ENCODE measurements at regions not wholly inside any gene's neighbourhood (a gene's known extent, or its start where the extent isn't known, plus 50 kb on each side); places are given as distances from the start of the nearest gene placed in this dataset.
"Not testable (repeated sequence)": the region's sequence is repeated elsewhere in the genome, so short reads cannot be mapped to it uniquely, and the experiment has no call there.

DNA sequence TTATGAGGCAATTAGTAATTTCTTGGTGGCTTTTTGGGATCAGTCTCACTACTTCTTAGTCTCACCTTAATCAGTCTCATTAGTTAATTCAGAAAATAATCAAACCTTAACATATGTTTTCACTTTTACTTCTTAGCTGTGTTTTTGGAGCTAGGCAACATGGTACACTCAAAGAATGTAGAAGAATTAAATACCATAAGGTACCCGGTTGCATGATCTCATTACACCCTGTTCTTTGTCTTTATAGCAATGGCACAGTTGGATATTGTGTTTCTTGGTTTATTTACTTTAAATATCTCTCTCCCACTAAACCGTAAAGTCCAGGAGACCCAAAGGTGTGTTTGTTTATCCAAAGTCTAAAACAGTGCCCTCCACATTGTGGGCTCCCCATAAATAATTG lies 132.3 kb downstream of the TNFSF18 start:
- no peak for DNase-seq (ENCODE audit: low read depth)

DNA sequence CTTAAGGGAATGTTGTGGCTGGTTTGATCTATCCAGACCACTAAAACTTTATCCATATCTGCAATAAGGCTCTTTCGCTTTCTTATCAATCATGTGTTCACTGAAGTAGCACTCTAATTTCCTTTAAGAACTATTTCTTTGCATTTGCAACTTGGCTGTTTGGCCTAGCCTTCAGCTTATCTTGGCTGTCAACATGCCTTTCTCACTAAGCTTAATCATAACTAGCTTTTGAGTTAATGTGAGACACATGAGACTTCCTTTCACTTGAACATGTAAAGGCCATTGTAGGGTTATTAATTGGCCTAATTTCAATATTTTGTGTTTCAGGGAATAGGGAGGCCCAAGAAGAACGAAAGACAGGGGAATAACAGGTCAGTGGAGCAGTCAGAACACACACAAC lies 124.7 kb downstream of the TNFSF18 start:
- no peak for DNase-seq (ENCODE audit: low read depth)

DNA sequence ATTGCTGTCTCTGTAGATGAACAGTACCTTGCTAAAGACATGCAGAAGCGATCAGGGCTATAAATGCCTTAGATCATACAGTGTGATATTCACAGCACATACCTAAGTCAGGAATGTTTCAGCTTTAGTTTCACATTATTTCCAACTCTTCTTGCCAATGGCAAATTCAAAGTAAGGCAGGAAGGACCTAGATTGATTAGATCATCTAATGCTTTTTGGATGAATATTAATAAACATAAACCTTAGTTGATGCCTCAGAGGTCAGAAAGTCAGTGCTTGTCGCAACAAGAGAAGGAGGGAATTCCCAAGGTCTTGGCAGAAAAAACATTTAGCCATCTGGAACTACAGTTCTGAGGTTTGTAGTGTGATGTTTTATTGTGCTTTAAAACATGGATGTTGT lies 122.3 kb downstream of the TNFSF18 start:
- DNase-seq (ENCODE audit: low read depth) = peak; percentile 67

DNA sequence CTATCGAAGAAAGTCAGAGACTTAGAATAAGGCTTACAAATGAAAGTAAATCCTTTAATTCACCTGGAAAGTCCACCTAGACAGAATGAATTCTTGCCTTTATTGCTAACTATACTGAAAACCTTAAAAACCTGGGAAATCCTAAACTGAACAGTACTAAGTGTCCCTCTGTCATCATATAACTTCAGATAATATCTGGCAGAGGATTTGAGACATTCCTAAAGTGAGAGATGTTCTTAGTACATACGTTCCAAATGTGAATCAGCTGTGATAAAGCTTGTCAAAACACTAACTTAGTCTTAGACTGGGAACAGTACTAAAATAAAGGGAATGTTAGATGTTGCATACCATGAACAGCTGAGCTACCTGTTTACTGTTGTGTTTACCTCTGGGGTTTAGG lies 121.7 kb downstream of the TNFSF18 start:
- DNase-seq (ENCODE audit: low read depth) = no peak

DNA sequence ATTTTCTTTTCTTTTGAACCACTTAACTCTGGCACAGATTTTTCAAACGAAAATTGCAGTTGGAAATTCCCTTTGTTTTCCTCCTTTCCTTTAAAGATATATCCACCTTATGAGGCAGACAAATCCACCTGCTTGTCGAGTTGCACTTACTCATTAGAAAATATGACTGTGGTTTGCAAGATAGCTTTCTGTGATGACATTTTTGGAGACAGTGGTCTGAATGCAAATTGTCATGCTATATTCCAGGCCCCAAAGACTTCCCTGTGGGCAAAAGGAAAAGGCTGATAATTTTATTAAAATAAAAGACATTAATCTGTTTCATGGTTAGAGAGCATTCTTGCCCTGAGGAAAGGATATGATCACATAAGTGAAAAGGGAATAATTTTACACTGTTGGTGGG lies 120.6 kb downstream of the TNFSF18 start:
- no peak for DNase-seq (ENCODE audit: low read depth)

DNA sequence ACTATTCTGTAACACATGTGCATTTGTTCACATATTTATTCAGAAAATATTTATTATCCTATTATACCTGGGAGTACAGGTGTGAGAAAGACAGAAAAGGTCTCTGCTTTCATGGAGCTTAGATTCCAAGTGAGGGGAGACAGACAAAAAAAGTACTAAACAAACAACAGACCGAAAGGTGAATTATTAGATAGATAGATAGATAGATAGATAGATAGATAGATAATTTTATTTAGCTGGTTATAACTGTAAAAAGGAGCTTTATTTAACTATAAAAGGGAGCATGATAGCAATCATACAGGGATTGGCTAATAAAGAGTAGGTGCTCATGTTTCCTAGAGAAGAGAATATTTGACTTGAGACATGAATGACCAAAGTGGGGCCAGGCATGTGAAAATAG lies 119.4 kb downstream of the TNFSF18 start:
- no peak for DNase-seq (ENCODE audit: low read depth)

DNA sequence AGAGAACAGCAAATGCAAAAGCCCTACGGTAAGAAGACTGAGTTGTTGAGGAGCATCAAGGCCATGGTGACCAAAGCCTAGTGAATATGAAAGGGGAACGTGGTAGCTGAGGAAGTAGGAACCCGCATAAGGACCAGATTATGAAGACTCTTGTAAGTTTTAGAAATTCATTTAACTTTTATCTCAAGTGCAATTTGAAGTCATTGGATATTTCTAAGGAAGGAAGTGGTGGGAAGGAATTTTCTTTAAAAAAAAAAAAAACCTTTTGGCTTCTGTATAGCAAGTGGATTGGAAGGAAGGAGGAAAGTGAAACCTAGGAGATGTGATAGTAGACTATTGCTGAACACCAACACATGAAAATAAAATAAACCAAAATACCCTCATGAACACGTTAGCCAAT lies 119.0 kb downstream of the TNFSF18 start:
- no peak for DNase-seq (ENCODE audit: low read depth)

DNA sequence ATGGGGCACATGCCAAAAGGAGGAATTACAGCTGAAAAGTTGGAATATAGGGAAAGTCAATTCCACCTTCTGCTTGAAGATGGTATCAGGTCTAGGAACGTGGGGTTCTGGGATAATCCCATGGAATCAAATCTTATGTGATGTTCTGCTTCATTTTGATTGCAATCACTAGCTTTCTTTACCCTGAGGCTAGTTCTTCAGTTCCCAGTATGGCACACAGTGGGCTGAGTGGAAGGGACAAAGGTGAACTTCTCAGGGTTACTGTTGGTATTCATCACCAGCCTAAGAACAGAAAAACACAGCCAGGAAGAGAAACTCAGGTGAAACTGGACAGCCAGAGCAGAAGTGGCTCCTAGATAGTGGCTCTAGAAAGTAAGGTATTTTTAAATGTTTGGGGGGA lies 117.8 kb downstream of the TNFSF18 start:
- DNase-seq (ENCODE audit: low read depth) = no peak

DNA sequence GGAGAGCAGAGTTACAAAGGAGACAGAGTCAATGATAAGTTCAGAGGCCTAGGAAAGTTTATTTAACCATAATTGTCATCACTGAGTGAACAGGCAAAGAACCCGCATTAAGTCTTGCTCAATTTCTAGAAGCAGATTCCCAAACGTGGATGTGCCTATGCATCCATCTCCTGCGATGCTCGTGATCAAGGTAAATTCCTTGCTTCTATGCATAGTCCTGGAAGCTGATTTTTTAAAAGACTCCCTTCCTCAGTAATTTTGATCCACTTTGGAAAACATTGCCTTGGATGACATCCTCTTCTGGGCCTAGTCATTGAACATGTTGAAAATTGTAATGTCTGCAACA lies 116.4 kb downstream of the TNFSF18 start:
- no peak for DNase-seq (ENCODE audit: low read depth)

DNA sequence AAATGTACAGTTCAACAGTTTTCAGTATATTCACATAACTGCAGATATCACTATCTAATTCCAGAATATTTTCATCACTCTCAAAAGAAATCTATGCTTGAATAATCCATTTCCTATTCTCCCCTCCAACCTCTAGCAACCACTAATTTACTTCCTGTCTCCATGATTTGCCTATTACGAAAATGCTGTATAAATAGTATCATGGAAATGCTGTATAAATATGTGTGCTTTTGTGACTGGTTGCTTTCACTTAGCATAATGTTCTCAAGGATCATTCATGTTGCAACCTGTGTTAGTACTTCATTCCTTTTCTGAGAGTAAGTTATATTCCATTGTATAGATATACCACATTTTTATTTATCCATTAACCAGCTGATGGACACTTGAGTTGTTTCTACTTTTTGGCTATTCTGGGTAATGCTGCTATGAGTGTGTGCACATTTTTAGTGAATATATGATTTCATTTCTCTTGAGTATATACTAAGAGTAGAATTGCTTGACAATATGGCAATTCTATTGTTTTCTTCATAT lies 115.6 kb downstream of the TNFSF18 start:
- peak; percentile 23 for DNase-seq (ENCODE audit: low read depth)

DNA sequence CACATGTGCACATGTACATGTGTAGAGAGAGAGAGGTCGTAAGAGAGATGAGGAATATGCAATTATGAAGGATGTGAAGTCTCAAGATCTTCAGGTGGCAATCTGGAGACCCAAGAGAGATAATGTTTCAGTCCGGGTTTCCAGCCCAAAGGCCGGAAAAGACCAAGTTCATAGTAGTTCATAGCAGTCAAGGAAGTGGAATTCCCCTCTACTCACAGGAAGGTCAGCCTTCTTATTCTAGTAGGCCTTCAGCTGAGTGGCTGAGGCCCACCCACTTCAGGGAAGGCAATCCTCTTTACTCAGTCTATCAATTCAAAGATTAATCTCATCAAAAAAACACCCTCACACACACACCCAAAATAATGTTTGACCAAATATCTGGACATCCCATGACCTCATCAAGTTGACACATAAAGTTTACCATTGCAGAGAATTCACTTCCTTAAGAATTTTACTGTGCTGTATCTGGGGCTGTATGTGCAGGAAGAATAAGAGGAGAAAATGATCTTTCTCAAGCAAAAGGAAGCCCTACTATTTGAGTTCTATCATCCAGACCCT lies 114.6 kb downstream of the TNFSF18 start:
- no peak for DNase-seq (ENCODE audit: low read depth)

DNA sequence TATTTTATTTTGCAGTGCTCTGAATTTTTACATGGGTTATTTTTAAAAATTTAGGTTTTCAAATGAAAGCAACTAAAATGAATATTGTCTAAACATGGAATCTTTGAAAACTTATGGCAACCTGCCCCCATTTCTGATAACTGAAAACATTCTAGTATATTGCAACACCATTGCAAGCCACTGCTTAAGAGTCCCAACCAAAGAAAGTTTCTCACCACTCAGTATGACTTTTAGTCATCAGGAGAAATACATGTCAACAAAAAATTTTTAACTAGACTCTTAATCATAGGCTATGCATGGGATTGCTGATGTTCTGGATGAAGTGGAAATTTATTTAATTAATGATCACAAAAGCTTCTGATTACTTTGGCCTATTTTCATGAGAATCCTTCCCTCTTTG lies 112.1 kb downstream of the TNFSF18 start:
- DNase-seq (ENCODE audit: low read depth) = peak; percentile 48

DNA sequence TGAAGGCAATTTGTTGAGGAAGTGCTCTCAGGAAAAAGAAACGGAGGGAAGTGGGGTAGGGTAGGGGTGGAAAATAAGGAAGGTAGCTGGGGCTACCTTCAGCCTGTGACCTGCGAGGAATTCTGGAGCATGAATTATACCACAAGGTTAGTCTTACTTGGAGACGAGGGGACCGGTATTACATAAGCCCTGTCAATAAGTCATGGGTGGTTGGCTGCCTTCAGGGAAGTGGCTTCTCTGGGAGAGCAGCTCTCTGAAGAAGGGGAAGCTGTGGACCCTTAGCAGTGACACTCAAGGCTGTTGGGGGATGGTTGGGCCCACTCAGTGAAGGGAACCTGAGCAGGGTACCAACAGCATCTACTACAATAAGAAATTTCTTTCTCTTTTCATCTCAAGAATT lies 111.3 kb downstream of the TNFSF18 start:
- no peak for DNase-seq (ENCODE audit: low read depth)

DNA sequence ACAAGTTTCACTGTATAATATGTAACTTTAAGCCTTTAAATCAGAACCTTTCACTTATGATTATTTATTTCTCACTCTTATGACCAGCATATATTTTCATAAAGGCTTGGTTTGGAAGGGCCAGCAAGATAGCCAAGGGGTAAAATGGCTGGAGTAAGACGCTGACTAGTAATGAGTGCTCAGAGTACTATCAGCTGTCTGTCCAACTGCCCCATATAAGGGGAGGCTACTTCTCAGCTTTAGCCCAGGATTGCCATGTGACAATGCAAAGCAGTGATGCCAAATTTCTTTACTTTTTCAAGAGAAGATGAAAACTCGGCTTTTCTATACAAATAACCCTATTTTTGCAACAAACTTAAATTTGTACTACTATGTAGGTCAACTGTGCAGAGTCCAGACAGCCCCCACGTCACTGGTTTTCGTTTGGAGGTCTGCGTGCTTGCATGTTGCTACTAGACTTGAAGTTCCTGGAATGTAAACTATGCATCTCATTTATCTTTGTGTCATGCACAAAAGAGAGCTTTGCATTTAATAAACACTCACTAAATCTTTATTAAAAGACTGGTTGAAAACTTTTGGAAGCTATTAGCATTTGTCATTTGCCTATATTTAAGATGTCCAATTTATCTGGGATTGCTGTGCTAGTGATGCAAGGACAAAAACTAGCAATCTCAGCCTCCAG lies 110.4 kb downstream of the TNFSF18 start:
- peak; percentile 54 for DNase-seq (ENCODE audit: low read depth)

DNA sequence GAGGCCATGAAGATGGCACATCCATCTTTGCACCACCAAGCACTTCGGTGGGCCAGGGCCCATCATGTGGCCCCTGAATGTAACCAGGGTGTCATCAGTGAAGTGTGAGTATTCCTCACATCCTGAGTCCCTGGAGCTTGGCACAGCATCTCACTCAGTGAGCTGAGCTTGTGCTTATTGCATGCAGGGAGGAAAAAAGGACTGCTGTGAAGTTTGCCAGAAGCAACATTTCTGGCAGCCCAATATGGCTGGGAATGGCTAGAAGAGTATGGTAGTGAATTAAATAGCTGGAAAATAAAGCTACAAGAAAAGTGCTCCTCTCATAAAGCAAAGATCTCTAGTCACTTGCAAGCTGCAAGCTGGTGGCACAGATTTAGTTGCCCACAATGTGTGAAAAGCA lies 109.3 kb downstream of the TNFSF18 start:
- no peak for DNase-seq (ENCODE audit: low read depth)

DNA sequence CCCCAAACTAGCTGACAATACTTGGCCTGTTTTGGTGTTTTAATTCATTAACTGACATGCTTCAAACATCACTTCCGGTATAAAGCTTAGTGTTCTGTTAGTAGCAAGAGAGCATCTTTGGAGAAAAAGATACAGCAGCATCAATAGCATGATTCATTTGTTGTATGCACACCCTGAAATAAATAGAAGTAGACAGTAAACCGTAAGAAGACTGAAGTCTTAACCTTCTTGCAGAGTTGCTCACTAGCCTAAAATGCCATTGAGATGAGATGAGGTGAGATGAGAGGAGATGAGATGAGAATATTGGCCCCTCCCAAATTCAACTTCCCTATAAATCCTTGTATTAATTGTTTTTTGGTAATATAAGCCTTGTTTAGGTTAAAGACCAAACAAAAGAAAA lies 108.8 kb downstream of the TNFSF18 start:
- DNase-seq (ENCODE audit: low read depth) = no peak

DNA sequence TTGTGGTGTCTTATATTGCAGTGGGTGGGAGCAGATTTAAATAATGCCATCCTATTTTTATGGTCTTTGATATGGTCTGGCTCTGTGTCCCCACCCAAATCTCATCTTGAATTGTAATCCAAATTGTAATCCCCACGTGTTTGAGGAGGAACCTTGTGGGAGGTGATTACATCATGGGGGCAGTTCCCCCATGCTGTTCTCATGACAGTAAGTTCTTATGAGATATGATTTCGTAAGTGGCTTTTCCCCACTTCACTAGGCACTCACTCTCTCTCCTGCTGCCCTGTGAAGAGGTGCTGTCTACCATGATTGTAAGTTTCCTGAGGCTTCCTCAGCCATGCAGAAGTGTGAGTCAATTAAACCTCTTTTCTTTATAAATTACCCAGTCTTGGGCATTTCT lies 107.6 kb downstream of the TNFSF18 start:
- DNase-seq (ENCODE audit: low read depth) = not testable (repeated sequence)

DNA sequence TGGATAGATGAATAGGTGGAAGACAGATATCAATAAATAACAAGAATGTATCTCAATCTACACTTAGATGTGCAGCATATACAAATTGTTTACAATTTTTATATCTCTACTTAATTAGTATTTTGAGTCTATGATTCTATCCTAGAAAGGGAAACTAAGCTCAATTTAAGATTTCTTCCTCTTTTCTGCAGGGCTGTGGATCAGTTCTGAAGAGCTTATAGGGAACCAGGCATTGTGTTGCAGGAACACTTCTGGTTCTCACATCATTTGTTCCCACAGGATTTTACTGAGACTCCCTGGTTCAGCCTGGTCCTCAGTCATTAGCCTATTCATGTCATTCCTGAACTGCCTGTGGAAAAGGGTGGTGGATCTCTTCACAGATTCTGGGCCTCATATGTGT lies 105.8 kb downstream of the TNFSF18 start:
- DNase-seq (ENCODE audit: low read depth) = no peak

DNA sequence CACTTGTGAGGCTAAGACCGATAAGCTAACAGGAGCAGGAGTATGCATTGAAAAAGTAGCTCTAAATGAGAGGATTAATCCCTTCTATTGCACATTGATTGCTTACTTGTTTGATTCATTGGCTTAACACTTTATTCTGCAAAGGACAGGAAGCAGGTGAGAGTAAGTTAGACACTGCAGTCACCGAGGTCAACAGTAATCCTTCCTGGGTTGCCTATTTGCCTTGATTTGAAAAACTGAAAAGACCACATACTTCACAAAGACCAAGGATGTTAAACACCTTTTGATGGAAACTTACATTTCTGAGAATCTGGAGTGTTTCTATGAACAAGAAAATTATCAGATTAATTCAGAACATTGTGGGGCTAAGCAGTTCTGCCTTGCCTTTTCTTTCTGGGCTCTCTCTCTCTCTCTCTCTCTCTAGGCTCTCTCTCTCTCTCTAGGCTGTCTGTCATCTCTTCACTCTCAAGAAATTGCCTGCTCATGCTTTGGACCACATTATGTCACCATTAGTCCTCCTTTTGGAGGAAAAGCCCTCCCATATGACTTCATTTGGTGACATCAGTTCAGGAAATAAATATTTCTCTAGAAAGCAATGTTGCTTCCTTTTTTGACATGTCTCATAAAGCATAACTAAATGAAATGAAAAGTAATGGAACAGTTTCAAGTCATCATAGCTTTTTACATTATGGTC lies 103.8 kb downstream of the TNFSF18 start:
- no peak for DNase-seq (ENCODE audit: low read depth)

DNA sequence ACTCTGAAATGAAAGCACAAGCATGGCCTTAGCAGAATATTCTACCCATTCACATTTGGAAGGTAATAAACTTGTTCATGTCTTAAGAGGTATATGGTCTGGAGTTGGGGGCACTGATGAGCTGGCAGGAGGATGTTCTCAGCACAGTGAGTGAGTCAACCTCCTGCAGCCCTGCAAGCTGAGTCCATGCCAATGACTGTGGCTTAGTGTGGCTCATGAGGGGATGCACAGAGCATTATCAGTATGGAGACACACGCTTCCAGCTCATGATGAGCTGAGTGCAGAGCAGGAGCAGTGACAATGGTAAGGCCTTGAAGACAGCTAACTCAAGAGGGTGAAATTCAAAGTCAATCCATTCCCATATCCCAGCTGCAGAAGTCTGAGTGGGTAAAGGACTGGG lies 102.3 kb downstream of the TNFSF18 start:
- DNase-seq (ENCODE audit: low read depth) = peak; percentile 30

DNA sequence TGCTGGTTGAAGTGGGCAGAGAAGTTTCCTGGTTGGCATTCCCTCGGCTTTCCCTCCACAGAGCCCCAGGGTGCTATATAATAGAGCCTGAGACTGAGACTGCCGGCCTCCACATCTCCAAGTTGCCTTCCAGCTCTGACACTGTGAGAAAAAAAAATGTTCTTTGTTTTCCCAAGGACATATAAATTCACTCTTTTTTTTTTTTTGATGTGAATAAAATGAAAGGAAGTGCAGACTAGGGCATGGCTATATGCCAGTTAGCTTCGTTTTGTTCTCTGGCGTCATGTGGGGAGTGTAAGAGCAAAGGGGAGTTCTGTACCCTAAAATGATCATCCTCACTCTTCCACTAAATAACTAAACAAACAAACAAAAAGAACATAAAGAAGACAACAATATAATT lies 101.6 kb downstream of the TNFSF18 start:
- DNase-seq (ENCODE audit: low read depth) = no peak

DNA sequence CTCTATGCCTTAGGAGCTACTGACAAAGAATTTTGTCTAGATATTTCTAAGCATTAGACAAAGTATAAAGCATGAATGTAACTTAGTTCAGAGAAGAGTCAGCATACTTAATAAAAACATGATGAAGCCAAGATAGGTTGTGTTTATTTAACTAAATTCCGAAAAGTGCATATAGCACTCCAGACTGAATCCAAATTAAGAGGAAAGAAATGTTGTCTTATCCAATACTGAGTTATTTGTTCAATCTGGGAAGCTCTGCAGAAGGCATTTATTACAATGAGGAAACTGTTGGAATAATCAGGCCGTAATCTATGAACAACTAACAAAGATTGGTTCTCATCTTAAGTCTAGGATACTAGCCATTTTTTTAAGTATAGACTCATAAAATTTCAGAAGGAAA lies 100.2 kb downstream of the TNFSF18 start:
- no peak for DNase-seq (ENCODE audit: low read depth)

DNA sequence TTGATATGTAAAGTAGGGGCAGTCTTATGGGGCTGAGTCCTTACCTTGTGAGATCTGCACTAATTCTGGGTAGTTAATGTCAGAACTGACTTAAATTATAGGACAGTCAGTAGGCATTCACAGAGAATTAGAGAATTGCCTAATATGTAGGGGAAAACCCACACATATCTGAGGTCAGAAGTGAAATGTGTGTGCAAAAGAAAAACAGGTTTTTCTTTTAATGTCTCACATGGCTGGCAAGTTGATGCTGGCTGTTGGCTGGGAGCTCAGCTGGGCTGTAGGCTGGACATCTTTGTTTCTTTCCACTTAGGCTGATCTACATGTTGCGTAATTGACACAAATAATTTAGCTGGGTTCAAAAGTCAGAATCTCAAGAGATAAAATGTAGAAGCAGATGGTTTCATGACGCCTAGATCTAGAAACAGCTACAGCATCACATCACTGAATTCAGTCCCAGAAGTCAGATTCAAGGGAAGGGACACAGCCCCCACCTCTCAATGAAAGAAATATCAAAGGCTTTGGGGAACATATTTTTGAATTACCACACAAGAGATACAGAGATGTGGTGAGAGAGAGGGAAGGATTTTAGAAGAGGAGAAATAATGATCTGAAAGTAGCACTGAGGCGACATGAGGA lies 98.9 kb downstream of the TNFSF18 start:
- DNase-seq (ENCODE audit: low read depth) = peak; percentile 46

Measured in fibroblast of gingiva (primary cell).